Stimulated activated CD8-positive, alpha-beta memory T cell treated with anti-CD3 and anti-CD28 coated beads, Interleukin-15, amount 100 ng/mL, for 1 hour (primary cell): ENCODE measurements at regions not wholly inside any gene's neighbourhood (a gene's known extent, or its start where the extent isn't known, plus 50 kb on each side); places are given as distances from the start of the nearest gene placed in this dataset.

Experiments used
- DNase-seq: peaks from one replicate; pipeline ENCODE4 v3.0.0-alpha.2; 2020; ENCODE audit warnings: low read depth

DNA sequence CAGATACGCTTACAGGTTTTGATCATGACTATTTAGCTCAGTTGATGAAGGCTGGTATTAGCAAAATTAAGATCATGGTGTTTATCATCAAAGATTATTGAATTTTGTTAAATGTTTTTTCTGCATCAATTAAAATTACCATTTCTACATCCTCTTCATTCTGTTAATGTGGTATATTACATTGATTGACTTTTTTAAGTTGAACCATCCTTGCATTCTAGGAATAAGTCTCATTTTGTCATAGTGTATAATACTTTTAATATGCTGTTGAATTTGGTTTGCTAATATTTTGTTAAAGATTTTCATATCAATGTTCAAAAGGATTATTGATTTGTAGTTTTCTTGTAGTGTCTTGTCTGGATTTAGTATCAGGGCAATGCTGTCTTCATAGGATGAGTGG is 142.4 kb downstream of the LYPLAL1 start:
- no peak for DNase-seq

GRCh38 chr1:219313961-219314360 is 140.3 kb downstream of the LYPLAL1 start:
- DNase-seq = no peak

DNA sequence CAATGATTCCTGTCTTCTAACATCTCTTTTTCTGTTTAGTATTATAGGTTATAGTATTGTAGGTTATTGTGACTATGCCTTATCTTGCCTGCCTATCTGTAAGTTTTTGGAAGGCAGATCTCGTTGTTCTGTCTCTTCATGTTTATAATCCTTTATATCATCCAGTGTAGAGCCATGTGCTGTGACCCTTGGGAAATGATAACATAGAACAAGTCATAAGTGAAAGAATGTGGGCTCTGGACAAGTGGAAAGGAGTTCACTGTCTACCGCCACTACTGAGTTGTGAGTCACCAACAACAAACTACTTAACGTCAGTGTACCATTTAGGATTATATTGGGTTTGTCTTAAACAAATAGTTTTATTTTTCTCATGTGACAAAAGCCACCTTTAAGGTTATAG is 139.3 kb downstream of the LYPLAL1 start:
- DNase-seq = no peak

GRCh38 chr1:219310181-219310728 is 136.6 kb downstream of the LYPLAL1 start:
- no peak for DNase-seq

GRCh38 chr1:219308367-219308766 is 134.7 kb downstream of the LYPLAL1 start:
- DNase-seq = no peak

- DNase-seq = no peak
These were observed 130.8 kb downstream of the LYPLAL1 start for GRCh38 chr1:219304227-219305226.

- no peak for DNase-seq
These were observed 129.0 kb downstream of the LYPLAL1 start for GRCh38 chr1:219302697-219303096.

DNA sequence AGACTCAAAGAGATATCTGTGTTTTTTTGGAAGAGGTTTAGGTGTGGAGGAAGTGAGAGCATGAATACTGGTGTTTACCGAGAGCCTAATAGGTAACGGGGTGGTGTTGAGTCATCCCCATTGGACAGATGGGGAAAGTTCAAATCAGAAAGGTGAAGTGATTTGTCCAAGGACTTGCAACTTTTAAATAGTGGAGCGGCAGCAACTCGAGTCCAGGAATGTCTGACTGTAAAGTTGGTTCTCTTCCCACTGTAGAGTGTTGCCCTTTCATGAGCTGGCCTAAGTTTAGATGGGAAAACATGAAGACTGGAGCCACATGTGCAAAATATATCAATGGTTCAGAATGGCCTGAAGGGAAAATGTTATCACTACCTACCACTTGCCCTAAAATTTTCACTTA is 125.7 kb downstream of the LYPLAL1 start:
- no peak for DNase-seq

- DNase-seq = no peak
These were observed 125.0 kb downstream of the LYPLAL1 start for GRCh38 chr1:219298571-219299148.

- no peak for DNase-seq
These were observed 123.0 kb downstream of the LYPLAL1 start for GRCh38 chr1:219296430-219297355.

DNA sequence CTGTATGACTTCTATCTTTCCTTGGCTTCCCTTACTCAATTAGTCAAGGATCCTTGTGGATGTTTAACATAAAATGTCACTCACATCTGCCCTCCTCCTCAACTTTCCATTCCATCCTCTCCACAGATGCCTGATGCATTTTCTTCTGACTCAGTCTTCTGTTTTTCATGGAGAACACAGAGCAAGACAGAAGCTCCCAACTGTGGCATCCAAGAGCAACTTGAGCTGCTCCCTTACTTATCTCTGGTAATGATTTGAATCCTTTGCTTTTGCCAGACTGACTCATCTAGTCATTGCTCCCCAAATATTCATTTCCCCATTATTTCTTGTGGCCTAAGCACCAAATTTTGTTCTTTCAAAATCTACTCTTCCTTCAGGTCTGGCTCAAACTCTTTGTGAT is 120.6 kb downstream of the LYPLAL1 start:
- no peak for DNase-seq

- no peak for DNase-seq
These were observed 119.7 kb downstream of the LYPLAL1 start for GRCh38 chr1:219293410-219293809.

DNA sequence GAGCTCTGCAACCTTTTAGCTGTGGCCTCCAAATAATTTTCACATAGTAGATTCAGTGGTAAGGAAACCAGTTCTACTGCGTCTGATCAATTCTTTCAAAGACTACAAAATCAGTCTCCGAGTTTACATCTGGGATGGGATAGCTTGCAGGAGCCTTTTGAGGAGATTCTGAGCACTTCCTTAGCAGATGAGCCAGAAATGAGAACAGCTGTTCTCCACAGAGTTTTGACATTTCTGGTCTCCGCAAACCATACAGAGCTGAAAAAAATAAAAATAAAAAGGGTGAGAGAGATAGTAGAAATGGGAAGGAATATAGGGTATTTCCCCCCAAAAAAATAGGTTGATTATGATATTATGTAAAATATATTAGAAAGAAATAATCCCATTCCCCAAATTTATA is 119.3 kb downstream of the LYPLAL1 start:
- DNase-seq = no peak

DNA sequence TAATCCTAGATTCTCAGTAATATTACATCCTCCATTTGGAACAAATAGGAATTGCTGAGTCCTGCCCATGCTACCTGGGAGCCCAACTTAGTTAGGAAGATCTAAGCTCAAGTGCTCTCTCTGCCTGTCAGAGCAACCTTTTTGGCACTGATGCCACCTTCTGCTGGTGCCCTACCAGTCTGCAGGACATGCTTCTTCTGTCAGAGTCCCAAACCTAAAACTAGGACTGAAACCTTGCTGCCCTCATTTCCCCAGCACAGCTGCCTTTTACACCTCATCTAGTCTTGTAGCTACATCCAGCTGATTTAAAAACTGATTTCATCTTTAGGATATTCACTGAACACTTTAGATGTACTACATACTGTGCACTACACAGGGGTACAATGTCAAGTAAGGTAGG is 118.7 kb downstream of the LYPLAL1 start:
- DNase-seq = no peak

DNA sequence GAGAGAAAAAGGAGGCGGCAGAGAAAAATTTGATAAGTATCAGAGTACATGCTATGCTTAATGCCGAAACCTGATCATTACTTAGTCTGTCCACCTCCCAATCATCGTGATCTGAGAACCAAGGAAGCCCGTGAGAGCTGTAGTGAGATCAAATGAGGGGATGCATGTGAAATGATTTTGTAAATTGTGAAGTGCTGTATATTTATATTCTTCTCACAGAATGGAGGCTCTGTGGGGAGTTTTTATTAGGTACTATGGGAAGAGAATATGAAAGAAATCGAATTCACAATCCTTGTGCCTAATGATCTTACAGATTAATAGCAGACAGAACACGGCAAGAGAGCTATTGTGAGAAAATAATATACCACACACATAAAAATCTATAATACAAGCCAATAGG is 115.5 kb downstream of the LYPLAL1 start:
- DNase-seq = no peak

DNA sequence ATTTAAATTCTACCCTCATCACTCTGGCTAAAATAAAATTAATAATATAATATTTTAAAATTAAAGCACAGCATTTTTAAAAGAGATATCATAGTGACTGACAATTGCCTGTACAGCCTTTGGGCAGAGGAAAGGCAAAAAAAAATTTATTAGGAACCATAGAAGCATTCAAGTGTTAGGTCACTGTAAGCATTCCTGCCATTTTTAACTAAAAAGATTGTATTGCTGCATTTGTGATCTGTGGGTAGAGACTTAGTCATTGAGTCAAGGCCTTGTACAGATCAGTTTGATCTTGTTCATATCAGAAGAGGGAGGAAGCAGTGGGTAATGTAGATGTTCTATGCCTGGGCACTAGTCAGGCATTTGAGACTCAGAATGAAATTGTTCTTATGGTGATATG is 109.9 kb downstream of the LYPLAL1 start:
- no peak for DNase-seq

GRCh38 chr1:219281831-219282230 is 108.2 kb downstream of the LYPLAL1 start:
- DNase-seq = no peak

DNA sequence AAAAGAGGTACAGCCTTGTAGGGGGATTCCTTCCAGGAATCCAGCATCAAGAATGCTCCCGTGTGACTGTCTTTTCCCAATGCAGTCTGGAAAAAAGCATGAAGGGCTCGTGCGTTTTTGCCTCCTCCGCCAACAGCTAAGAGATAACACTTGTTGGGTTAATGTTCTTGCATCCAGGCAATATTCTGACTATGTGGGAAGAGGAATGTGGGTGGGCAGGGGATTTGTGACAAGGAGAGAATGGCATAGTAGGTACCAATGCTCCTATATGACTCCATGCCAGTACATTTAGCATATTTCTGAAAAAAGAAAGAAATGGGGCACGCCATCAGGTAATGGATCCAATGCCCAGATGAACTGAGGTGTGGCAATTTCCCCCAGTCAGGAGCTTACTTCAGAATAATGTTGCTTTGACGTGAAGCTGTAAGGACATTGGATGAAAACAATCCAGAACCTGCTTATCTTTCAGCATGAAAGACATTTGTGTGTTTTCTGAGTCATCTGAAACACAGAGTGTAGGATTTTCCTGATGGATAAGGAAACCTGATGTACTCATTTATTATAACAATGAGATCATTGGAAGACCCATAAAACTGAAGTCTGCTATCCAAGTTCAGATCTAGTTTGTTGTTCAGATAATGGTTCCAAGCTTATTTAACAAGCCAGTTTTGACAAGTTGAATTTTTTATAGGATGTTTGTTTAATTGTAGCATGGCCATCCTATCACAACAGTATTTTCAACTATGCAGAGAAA is 105.5 kb downstream of the LYPLAL1 start:
- DNase-seq = no peak

DNA sequence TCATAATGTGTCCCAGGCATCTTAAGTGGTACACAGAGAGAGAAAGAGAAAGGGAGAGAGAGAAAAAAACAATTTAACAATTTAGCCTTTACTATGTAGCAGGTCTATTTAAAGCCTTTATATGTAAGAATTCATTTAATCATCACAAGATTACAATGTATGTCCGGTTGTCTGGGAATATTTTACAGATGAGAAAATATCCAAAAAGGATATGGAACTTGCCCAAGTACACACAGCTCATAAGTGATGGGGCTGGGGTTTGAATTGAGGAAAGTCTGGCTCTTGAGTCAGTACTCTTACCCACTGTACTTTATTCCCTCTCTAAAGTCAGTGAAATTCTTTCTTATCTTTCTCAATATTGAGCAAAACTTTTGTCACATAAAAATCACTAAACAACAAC is 104.6 kb downstream of the LYPLAL1 start:
- DNase-seq = no peak

DNA sequence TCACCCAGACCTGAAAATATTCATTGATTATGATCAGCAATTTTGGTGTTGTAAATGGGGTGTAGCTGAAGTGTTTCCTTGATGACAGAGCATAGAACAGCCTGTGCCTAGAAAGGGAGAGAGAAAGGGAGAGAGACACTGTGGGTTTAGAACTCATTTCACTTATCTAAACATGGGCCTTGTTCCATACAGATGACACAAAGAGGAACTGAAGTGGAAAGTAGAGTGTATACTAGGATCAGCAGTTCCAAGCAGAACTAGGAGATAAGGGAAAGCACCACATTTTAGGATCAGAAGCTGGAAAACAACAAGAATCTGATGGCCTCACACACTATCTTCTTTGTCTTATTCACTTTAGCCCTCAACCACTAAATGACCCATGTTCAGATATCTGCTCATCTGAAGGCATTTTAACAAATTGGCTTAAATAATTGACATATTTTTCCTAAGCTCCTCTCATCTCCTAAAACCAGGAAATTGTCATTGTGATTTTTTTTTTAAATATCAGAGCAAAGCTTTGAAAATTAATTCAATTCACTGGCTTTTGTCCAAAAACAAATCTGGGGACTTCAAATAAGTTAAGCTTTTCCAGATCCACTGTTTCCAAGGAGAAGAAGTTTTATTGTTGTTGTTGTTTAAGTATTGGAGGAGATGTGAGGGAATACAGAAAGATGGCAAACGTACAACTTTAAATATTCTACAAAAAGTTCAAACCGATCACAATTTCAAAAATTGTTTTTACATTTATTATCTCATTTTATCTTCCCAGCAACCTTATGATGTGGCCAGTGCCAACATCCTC is 103.8 kb downstream of the LYPLAL1 start:
- no peak for DNase-seq
